Common myeloid progenitor, CD34-positive (primary cell): ENCODE measurements at regions not wholly inside any gene's neighbourhood (a gene's known extent, or its start where the extent isn't known, plus 50 kb on each side); places are given as distances from the start of the nearest gene placed in this dataset.

Source experiments
- CTCF ChIA-PET: fragments of 350-600 bp; sonication (Branson Sonifier 250); formaldehyde crosslinking; loops from one replicate; lab custom pipeline; 2021; ENCODE audit warnings: antibody characterized with exemption; lab: Charles Lee
- POLR2A ChIA-PET: fragments of 350-600 bp; sonication (Branson Sonifier 250); formaldehyde crosslinking; loops from one replicate; lab custom pipeline; 2021; ENCODE audit warnings: antibody characterized with exemption; lab: Charles Lee
- DNase-seq, 3 donors: peaks; one replicate each; pipeline versions ENCODE4 v3.0.0 to v3.0.0-alpha.2; 2013
- H3K27ac ChIP-seq, 2 experiments: 1 replicate in 1 of 2; 2 replicates in 1 of 2; pipeline ENCODE4 v1.7.0; 2013; ENCODE audit warnings: inconsistent platforms in 2 of 2, low read length in 2 of 2, mild to moderate bottlenecking in 2 of 2, low read depth in 1 of 2, moderate library complexity in 1 of 2; ENCODE audit not compliant: severe bottlenecking in 2 of 2, insufficient read depth in 1 of 2, poor library complexity in 1 of 2
- H3K27me3 ChIP-seq, 5 experiments: replicated peaks in 2 of 5; 1 replicate in 3 of 5; 2 replicates in 2 of 5; pipeline versions ENCODE4 v1.6.1 to v1.7.0; 2013; ENCODE audit warnings: low read length in 4 of 5, mild to moderate bottlenecking in 2 of 5, moderate library complexity in 2 of 5, inconsistent platforms in 1 of 5; ENCODE audit not compliant: insufficient read depth in 5 of 5, control insufficient read depth in 4 of 5
- H3K36me3 ChIP-seq, 4 experiments: 1 replicate in 2 of 4; 2 replicates in 2 of 4; pipeline versions ENCODE4 v1.6.1 to v1.7.0; 2013; ENCODE audit warnings: low read length in 3 of 4, control low read depth in 1 of 4, mild to moderate bottlenecking in 1 of 4; ENCODE audit not compliant: control insufficient read depth in 4 of 4, insufficient read depth in 4 of 4
- H3K4me1 ChIP-seq, 4 experiments: 1 replicate in 3 of 4; 2 replicates in 1 of 4; pipeline versions ENCODE4 v1.6.1 to v1.7.1; 2013; ENCODE audit warnings: low read length in 3 of 4, mild to moderate bottlenecking in 3 of 4, control low read depth in 1 of 4, inconsistent platforms in 1 of 4, moderate library complexity in 1 of 4; ENCODE audit not compliant: control insufficient read depth in 4 of 4, insufficient read depth in 4 of 4; ENCODE audit errors: control extremely low read depth in 1 of 4
- H3K4me3 ChIP-seq, 7 experiments: 1 replicate in 4 of 7; 2 replicates in 3 of 7; pipeline versions ENCODE4 v1.5.1 to v1.7.0; 2013; ENCODE audit warnings: mild to moderate bottlenecking in 7 of 7, low read length in 6 of 7, moderate library complexity in 6 of 7, inconsistent platforms in 2 of 7, low read depth in 2 of 7, control low read depth in 1 of 7; ENCODE audit not compliant: insufficient read depth in 4 of 7, control insufficient read depth in 1 of 7; ENCODE audit errors: extremely low read depth in 1 of 7
- H3K9me3 ChIP-seq, 5 experiments: 1 replicate in 4 of 5; 2 replicates in 1 of 5; pipeline versions ENCODE4 v1.6.1 to v1.7.1; 2013; ENCODE audit warnings: low read length in 4 of 5, mild to moderate bottlenecking in 2 of 5, inconsistent platforms in 1 of 5, low read depth in 1 of 5, moderate library complexity in 1 of 5; ENCODE audit not compliant: control insufficient read depth in 4 of 5, insufficient read depth in 2 of 5; ENCODE audit errors: control extremely low read depth in 1 of 5
- WGBS: methylation state at CpG from one replicate; pipeline ENCODE4 v1.1.5; 2013; ENCODE audit not compliant: insufficient coverage; 5-methylcytosine and 5-hydroxymethylcytosine counted together

DNA sequence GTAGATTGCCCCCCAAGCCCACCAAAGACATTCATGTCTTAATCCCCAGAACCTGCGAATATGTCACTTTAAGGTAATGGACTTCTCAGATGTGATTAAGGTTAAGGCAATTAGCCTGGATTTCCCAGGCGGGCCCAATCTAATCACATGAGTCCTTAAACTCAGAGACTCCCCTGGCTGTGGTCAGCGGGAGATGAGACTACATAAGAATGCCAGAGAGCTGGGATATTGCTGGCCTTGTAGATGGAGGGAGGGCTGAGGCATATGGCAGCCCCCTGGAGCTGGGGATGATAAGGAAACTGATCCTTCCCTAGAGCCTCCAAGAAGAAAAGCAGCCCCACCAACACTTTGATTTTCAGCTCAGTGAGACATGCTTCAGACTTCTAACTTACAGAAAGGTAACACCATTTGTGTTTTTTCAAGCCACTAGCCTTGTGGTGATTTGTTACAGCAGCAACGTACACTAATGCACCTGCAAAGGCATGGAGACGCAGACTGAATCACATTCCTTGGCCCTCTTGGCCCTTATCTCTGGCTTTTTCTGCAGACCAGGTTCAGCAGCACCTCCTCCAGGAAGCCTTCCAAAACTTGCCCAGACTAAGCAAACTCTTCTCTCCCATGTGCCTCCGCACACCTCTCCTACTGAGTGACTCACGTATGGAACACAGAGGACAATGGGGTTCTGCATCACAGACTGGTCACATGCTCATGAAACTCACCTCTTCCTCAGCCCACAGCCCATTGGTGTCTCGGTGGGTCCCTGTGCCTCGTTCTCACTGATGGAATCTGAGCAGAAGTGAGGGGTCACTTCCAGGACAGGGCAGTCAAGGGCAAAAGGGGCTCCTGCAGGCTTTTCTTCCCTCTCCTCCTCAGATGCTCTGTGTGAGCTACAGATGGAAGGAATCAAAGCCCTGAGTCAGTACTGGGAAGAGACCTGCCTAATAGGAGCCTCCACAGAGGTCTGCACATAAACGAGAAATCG lies 86.3 kb upstream of the HMGXB4 start:
- H3K27me3 ChIP-seq: peaks cover 0 to 25% (median 3%) of the 10 kb centered on the region in 5 experiments
- WGBS: 88% methylated on average over 9 of the region's 11 CpGs
- CTCF ChIA-PET: no interaction called here

DNA sequence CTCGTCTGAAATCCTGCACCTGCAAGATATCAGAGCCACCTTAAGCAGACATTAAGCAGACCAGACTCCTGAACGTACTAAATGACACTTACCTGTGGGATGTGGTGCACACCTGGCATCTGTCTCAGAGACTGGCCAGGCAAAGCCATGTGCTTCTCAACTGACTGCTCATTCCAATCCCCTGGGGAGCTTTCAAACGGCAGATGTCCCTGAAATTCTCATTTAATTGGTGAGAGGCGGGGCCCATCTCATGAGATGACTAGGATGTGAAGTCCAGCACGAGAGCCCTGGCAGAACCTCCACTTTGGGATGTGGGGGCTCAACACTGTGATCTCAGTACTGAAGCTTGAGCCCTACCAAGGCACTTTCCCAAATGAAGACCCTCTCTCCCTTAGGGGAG lies 84.9 kb upstream of the HMGXB4 start:
- H3K4me3 ChIP-seq: no peak overlapping the region
- POLR2A ChIA-PET: no interaction called here
- CTCF ChIA-PET: no interaction called here
- H3K27me3 ChIP-seq: peaks cover 0 to 25% (median 3%) of the 10 kb centered on the region in 5 experiments
- no peak for DNase-seq
- 64% methylated on average over 5 of the region's 5 CpGs for WGBS
- no peak overlapping the region for H3K27ac ChIP-seq
- no peaks in the 10 kb centered on the region for H3K36me3 ChIP-seq
- H3K4me1 ChIP-seq: no peaks in the 10 kb centered on the region
- no peaks in the 10 kb centered on the region for H3K9me3 ChIP-seq

More for the DNA sequence above, 86.3 kb upstream of the HMGXB4 start:
- no peak overlapping the region for H3K4me3 ChIP-seq
- H3K36me3 ChIP-seq: no peaks in the 10 kb centered on the region
- no peaks in the 10 kb centered on the region for H3K4me1 ChIP-seq
- no peak for DNase-seq
- H3K9me3 ChIP-seq: no peaks in the 10 kb centered on the region
- POLR2A ChIA-PET: no interaction called here
- no peak overlapping the region for H3K27ac ChIP-seq

DNA sequence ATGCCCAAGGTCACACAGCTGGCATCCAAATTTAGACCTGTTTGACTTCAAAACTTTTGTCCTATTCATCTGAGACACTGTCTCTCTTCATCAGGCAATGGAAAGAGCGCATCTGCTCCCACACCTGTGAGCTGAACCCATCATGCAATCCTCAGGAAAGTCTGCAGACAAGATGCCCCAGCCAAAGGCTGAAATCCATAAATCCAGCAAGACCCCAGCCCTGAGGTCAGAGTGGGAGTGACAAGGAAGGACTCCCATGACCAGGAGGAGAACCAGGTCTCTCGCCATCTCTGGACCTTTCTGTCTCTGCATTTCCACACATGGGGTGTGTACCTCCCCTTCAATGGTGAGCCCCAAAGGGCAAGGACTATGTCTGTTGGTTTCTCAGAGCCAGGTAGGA lies 83.6 kb upstream of the HMGXB4 start:
- 85% methylated on average over 2 of the region's 2 CpGs for WGBS
- POLR2A ChIA-PET: no interaction called here
- CTCF ChIA-PET: no interaction called here

DNA sequence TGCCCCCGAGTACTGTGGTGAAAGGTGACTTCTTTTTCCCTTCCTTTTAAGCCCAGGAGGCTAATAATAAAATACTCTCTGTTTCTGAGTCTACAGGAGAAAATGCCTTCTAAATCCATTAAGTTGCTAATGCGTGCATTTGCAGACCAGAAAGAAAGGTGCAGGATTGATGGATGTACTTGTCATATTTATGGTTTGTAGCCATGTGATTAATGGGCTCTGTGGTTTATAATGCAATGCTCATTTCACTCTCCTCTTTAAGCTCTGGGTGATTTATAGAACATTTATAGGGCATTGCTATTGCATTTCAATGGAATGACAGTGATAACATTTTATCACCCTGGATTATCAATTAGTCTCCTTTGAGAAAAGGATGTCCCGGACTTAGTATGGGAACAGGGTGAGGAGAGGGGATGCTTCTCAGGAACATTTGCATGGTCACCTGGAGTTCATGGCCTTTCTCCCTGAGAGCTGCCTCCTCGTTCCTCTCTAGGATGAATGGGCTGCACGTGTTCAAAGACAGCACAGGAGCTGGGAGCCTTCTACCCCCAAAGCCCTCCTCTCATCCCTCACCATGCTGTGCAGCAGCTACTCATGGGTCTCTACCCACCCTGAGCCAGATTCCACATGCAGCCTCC lies 82.8 kb upstream of the HMGXB4 start:
- POLR2A ChIA-PET: no interaction called here

More for the DNA sequence above, 83.6 kb upstream of the HMGXB4 start:
- no peaks in the 10 kb centered on the region for H3K4me1 ChIP-seq
- H3K27ac ChIP-seq: no peak overlapping the region
- H3K9me3 ChIP-seq: peaks cover 0 to 4% (median 0%) of the 10 kb centered on the region in 5 experiments
- peaks cover 0 to 25% (median 3%) of the 10 kb centered on the region in 5 experiments for H3K27me3 ChIP-seq
- no peak for DNase-seq
- H3K4me3 ChIP-seq: no peak overlapping the region
- H3K36me3 ChIP-seq: no peaks in the 10 kb centered on the region

DNA sequence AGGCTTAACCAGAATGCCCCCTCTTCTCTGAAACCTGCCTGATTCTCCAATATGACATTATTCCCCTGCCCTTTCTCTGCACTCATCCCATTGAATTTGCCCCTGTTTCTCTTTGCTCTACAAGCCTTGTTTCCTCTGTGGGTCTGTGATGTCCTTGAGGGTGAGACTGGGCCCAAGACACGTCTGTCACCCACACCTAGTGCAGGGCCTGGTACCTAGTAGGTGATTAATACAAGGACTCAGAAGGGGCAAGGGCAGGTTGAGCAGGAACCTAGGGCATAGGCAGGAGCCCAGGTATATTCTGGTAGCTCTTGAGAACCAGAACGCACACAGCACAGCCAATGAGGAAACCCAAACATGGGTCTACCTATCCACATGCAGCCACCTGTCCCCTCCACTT lies 81.9 kb upstream of the HMGXB4 start:
- Histone ChIP-seq H3K27me3 (peaks cover 0 to 25% (median 3%) of the 10 kb centered on the region in 5 experiments), H3K4me1 (no peaks in the 10 kb centered on the region), H3K4me3 (no peak overlapping the region), H3K9me3 (peaks cover 0 to 4% (median 0%) of the 10 kb centered on the region in 5 experiments), H3K36me3 (no peaks in the 10 kb centered on the region), H3K27ac (no peak overlapping the region)
- no peak for DNase-seq
- ChIA-PET POLR2A (no interaction called here), CTCF (no interaction called here)
- 100% methylated on average over 1 of the region's 2 CpGs for WGBS

More for the DNA sequence above, 82.8 kb upstream of the HMGXB4 start:
- no peak overlapping the region for H3K4me3 ChIP-seq
- CTCF ChIA-PET: no interaction called here
- H3K27ac ChIP-seq: no peak overlapping the region
- 31% methylated on average over 5 of the region's 5 CpGs for WGBS
- H3K4me1 ChIP-seq: no peaks in the 10 kb centered on the region
- no peaks in the 10 kb centered on the region for H3K36me3 ChIP-seq
- H3K9me3 ChIP-seq: peaks cover 0 to 4% (median 0%) of the 10 kb centered on the region in 5 experiments
- H3K27me3 ChIP-seq: peaks cover 0 to 25% (median 3%) of the 10 kb centered on the region in 5 experiments
- no peak for DNase-seq

DNA sequence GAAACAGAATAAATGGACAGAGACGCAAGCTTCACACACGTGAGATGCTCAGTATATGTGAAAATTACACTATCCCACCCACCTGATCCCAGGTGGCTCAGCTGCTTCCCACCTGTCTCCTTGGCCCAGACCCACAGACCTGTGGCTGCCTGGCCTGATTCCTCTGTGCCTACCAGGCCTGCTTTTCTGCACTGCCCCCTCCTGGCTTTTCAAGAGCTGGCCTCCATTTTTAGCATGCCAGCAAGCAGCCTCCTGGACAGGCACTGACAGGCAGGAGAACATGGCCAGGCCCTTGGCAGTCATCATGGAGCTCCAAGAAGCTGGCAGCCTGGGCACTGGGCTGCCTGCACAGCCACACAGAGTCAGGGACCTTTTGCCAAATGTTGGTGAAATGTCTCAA lies 79.5 kb upstream of the HMGXB4 start:
- ChIA-PET POLR2A (no interaction called here), CTCF (no interaction called here)
- H3K27ac ChIP-seq: no peak overlapping the region
- no peaks in the 10 kb centered on the region for H3K36me3 ChIP-seq
- H3K27me3 ChIP-seq: peaks cover 0 to 16% (median 2%) of the 10 kb centered on the region in 5 experiments
- no peaks in the 10 kb centered on the region for H3K4me1 ChIP-seq
- DNase-seq: no peak
- no CpG with 5 or more reads among the region's 2 CpGs for WGBS
- H3K9me3 ChIP-seq: peaks cover 0 to 4% (median 0%) of the 10 kb centered on the region in 5 experiments
- no peak overlapping the region for H3K4me3 ChIP-seq

DNA sequence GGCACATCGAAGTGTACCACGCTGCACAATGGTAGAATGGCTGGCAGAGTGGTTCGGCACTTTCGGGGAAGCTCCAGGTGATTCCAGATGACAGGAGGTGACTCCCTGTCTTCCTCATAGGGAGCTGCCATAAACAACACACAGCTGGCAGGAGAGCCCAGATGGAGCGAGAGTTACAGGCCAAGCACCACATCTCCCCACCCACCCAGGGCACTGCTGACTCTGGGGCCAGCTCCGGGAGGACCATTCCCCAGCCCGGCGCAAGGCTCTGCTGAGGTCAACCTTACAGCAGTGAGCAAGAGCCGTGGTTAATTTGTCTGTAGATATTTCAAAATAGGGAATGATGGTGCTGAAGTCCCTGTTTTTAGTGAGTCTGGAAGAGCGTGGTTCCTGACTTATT lies 78.8 kb upstream of the HMGXB4 start:
- Histone ChIP-seq H3K36me3 (no peaks in the 10 kb centered on the region), H3K9me3 (peaks cover 0 to 4% (median 0%) of the 10 kb centered on the region in 5 experiments), H3K4me1 (no peaks in the 10 kb centered on the region), H3K27ac (no peak overlapping the region), H3K27me3 (peaks cover 0 to 11% (median 0%) of the 10 kb centered on the region in 5 experiments), H3K4me3 (no peak overlapping the region)
- POLR2A ChIA-PET: no interaction called here
- no peak for DNase-seq
- CTCF ChIA-PET: no interaction called here
- WGBS: 95% methylated on average over 7 of the region's 10 CpGs
